HepG2 (cell line): ENCODE measurements at regions not wholly inside any gene's neighbourhood (a gene's known extent, or its start where the extent isn't known, plus 50 kb on each side); places are given as distances from the start of the nearest gene placed in this dataset.

Source experiments
- ATAC-seq: fragments of 200-7000 bp; cut with Tn5 transposase; 3 replicates; pipeline ENCODE4 v1.9.1; 2020; ENCODE audit warnings: mild to moderate bottlenecking, moderate library complexity
- BruUV-seq: library from RNA; stranded (reverse); fragments of 400-500 nt; replicated peaks from 2 replicates; lab custom pipeline; 2021; lab: Mats Ljungman, UMichigan
- CTCF ChIA-PET: fragments of 300-600 bp; formaldehyde crosslinking; extraction: SDS; loops from one replicate; lab custom pipeline; 2021; ENCODE audit warnings: low total read pairs, inconsistent platforms, low intra/inter-chr PET ratio; lab: Yijun Ruan, JAX
- POLR2A ChIA-PET: fragments of 350-600 bp; sonication (Branson Sonifier 250); formaldehyde crosslinking; loops from one replicate; lab custom pipeline; 2020; ENCODE audit warnings: antibody characterized with exemption, inconsistent platforms; lab: Yijun Ruan, JAX
- DNase-seq: peaks from one replicate; pipeline ENCODE4 v3.0.0-alpha.2; 2015; ENCODE audit warnings: low spot score
- FAIRE-seq: peaks from 3 replicates; lab custom pipeline; 2011; peaks lifted over from hg19 to GRCh38; lab: Jason Lieb, UNC
- H2AFZ ChIP-seq: one replicate; pipeline ENCODE4 v1.6.1; 2011; ENCODE audit warnings: low read length, inconsistent platforms
- H3K27ac ChIP-seq: fragments of 300-600 bp; 3 replicates; pipeline ENCODE4 v1.8.0; 2011; ENCODE audit warnings: mixed run types, mild to moderate bottlenecking, mixed read lengths, low read length, inconsistent platforms; ENCODE audit not compliant: insufficient read depth; ENCODE audit errors: extremely low read length
- H3K27me3 ChIP-seq, 2 experiments: fragments of 200-600 bp in 1 of 2; 2 replicates in 1 of 2; 3 replicates in 1 of 2; pipeline versions ENCODE4 v1.6.0 to v1.8.0; 2011; ENCODE audit warnings: low read length in 2 of 2, mild to moderate bottlenecking in 2 of 2, moderate library complexity in 2 of 2, inconsistent platforms in 1 of 2; ENCODE audit not compliant: insufficient read depth in 2 of 2, control insufficient read depth in 1 of 2
- H3K36me3 ChIP-seq, 2 experiments: fragments of 200-600 bp in 1 of 2; replicated peaks in 1 of 2; 2 replicates in 1 of 2; 3 replicates in 1 of 2; pipeline versions ENCODE4 v1.5.1 to v1.8.0; 2011; ENCODE audit warnings: low read length in 2 of 2, inconsistent platforms in 1 of 2; ENCODE audit not compliant: insufficient read depth in 2 of 2, control insufficient read depth in 1 of 2
- H3K4me1 ChIP-seq: 2 replicates; pipeline ENCODE4 v1.5.1; 2012; ENCODE audit warnings: low read length, inconsistent platforms; ENCODE audit not compliant: insufficient read depth
- H3K4me2 ChIP-seq: 2 replicates; pipeline ENCODE4 v1.6.0; 2011; ENCODE audit warnings: low read depth, low read length, inconsistent platforms
- H3K4me3 ChIP-seq, 3 experiments: fragments of 200-600 bp in 1 of 3; sonication (generic), shearing (Covaris generic) in 1 of 3; replicated peaks in 1 of 3; 2 replicates each; pipeline ENCODE4 v1.5.1; 2011 to 2016; ENCODE audit warnings: low read length in 3 of 3, inconsistent platforms in 2 of 3, low read depth in 2 of 3, mild to moderate bottlenecking in 2 of 3, control low read depth in 1 of 3, mixed read lengths in 1 of 3; ENCODE audit not compliant: insufficient read depth in 1 of 3
- H3K79me2 ChIP-seq: one replicate; pipeline ENCODE4 v1.6.1; 2011; ENCODE audit warnings: low read length, inconsistent platforms; ENCODE audit not compliant: insufficient read depth
- H3K9ac ChIP-seq: 2 replicates; pipeline ENCODE4 v1.6.0; 2011; ENCODE audit warnings: mild to moderate bottlenecking, low read depth, low read length, inconsistent platforms; ENCODE audit not compliant: insufficient read depth
- H3K9me3 ChIP-seq: 2 replicates; pipeline ENCODE4 v1.5.1; 2012; ENCODE audit warnings: mild to moderate bottlenecking, low read length
- H4K20me1 ChIP-seq: 2 replicates; pipeline ENCODE4 v1.6.0; 2011; ENCODE audit warnings: inconsistent platforms, mild to moderate bottlenecking, low read length, moderate library complexity; ENCODE audit not compliant: insufficient read depth
- ASH2L ChIP-seq: fragments of 300-600, 200-600 bp; sonication (generic); IDR thresholded peaks from 2 replicates; pipeline ENCODE4 v1.7.0; 2017; ENCODE audit warnings: low read depth, mild to moderate bottlenecking, moderate library complexity, mixed read lengths, low read length; ENCODE audit not compliant: insufficient read length
- BCL3 ChIP-seq: sonication (generic); formaldehyde crosslinking; IDR thresholded peaks from 2 replicates; pipeline ENCODE4 v1.5.1; 2020; ENCODE audit warnings: mild to moderate bottlenecking, missing genetic modification reagents, moderate library complexity
- NFE2L1 ChIP-seq: sonication (generic); formaldehyde crosslinking; IDR thresholded peaks from 2 replicates; pipeline ENCODE4 v1.4.0; 2020; ENCODE audit warnings: missing genetic modification reagents, mild to moderate bottlenecking, borderline replicate concordance
- NFIB ChIP-seq: sonication (generic); formaldehyde crosslinking; IDR thresholded peaks from 2 replicates; pipeline ENCODE4 v1.9.0; 2021; ENCODE audit warnings: missing genetic modification reagents, mild to moderate bottlenecking, borderline replicate concordance
- THRA ChIP-seq: sonication (generic); formaldehyde crosslinking; IDR thresholded peaks from 2 replicates; pipeline ENCODE4 v1.4.0; 2020; ENCODE audit warnings: missing genetic modification reagents, borderline replicate concordance
- ZHX1 ChIP-seq: sonication (generic); formaldehyde crosslinking; IDR thresholded peaks from 2 replicates; pipeline ENCODE4 v1.8.1; 2022; ENCODE audit warnings: low read depth, mild to moderate bottlenecking, missing genetic modification reagents
- ZNF44 ChIP-seq: sonication (generic); formaldehyde crosslinking; IDR thresholded peaks from 2 replicates; pipeline ENCODE4 v1.5.1; 2020; ENCODE audit warnings: mild to moderate bottlenecking, missing genetic modification reagents
- ZNF572 ChIP-seq: sonication (generic); formaldehyde crosslinking; IDR thresholded peaks from 2 replicates; pipeline ENCODE4 v1.5.1; 2020; ENCODE audit warnings: mild to moderate bottlenecking, missing genetic modification reagents
- ZNF816 ChIP-seq: sonication (generic); formaldehyde crosslinking; IDR thresholded peaks from 2 replicates; pipeline ENCODE4 v1.8.0; 2022; ENCODE audit warnings: missing genetic modification reagents, mild to moderate bottlenecking, borderline replicate concordance
- WGBS: methylation state at CpG from one replicate; pipeline ENCODE4 v1.1.6; 2017; ENCODE audit warnings: low lambda C conversion rate; 5-methylcytosine and 5-hydroxymethylcytosine counted together
- in situ Hi-C: cut with HindIII; loops from 2 replicates; pipeline ENCODE4 v1.10.0; 2017; ENCODE audit warnings: low pct_unique_long_range_greater_than_20kb; ENCODE audit not compliant: extremely low pct_ligation_motif_present
- intact Hi-C: fragments of 100-400 bp; cut with micrococcal nuclease; formaldehyde crosslinking; loops from one replicate; pipeline ENCODE4 v1.10.0; 2022; ENCODE audit not compliant: unreplicated experiment

- ChIA-PET POLR2A (no interaction called here), CTCF (no interaction called here)
- Histone ChIP-seq H3K9ac (no peak overlapping the region), H3K36me3 (no peaks in the 10 kb centered on the region), H3K27ac (no peak overlapping the region), H3K9me3 (no peaks in the 10 kb centered on the region), H3K27me3 (peaks cover 0 to 13% of the 10 kb centered on the region in 2 experiments; a peak in 1 of 5 replicates), H2AFZ (no peak overlapping the region), H3K4me3 (no peak overlapping the region), H3K4me1 (no peaks in the 10 kb centered on the region)
- no TSS peak for BruUV-seq
- in situ Hi-C loops: loop anchor here (25.0 kb wide), 1 partner anchor 591 kb away; the partner anchor contains the start of gene XYLT1
- intact Hi-C loops: no loop called here
- no peak for DNase-seq
- TF ChIP-seq BCL3 (CRISPR knock-in tag) (no peak), THRA (CRISPR knock-in tag) (no peak), ZHX1 (no peak), ZNF572 (CRISPR knock-in tag) (no peak), ASH2L (no peak), NFIB (CRISPR knock-in tag) (no peak), NFE2L1 (CRISPR knock-in tag) (no peak), ZNF816 (CRISPR knock-in tag) (no peak), ZNF44 (CRISPR knock-in tag) (no peak)
- TF ChIP-seq, all 625 proteins: peak for 0
- no peak overlapping the region for H3K4me2 ChIP-seq
- H3K79me2 ChIP-seq: no peaks in the 10 kb centered on the region
- no peak for FAIRE-seq
- H4K20me1 ChIP-seq: no peaks in the 10 kb centered on the region
- ATAC-seq: no peak
- 35% methylated on average over 9 of the region's 9 CpGs for WGBS
These were observed 492.3 kb downstream of the NPIPA7 start for GRCh38 chr16:16871196-16871595.
